ENCODE measurements at regions not wholly inside any gene's neighbourhood (a gene's known extent, or its start where the extent isn't known, plus 50 kb on each side); places are given as distances from the start of the nearest gene placed in this dataset.

DNA sequence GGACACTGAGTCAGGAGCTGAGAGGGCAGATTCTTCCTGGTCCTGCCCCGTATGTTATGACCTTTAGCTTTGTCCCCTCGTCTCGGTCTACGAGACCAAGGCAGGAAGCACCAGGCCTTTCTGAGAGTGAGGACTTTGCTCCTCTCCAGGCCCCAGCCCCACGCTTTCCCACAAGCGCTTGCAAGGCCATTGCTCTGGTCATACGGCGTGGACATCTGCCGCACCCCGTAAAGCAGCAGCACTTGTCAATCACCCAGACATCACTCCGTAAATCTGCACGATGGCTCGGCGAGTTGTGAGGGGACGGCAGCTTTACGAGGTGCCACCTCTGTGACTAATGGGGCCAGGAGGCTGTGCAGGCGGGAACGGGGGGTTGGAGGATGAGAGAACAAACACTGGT, 100.8 kb upstream of the TWIST2 start:
- TF ChIP-seq POLR2A (IDR thresholded peaks at IDR 0.05; ENCODE audit: low read length), result no peak
- no peak for TF ChIP-seq GATA1 (IDR thresholded peaks at IDR 0.05; ENCODE audit: low read depth, low read length)
